Lower lobe of right lung (tissue), 2 donors: ENCODE measurements at regions not wholly inside any gene's neighbourhood (a gene's known extent, or its start where the extent isn't known, plus 50 kb on each side); places are given as distances from the start of the nearest gene placed in this dataset.

ENCODE experiments used
- ATAC-seq, 2 donors: fragments of 200-7000 bp; cut with Tn5 transposase; one replicate each; pipeline ENCODE4 v1.9.1; 2020 to 2022; ENCODE audit warnings: mild to moderate bottlenecking in 2 of 2, moderate library complexity in 2 of 2
- DNase-seq: peaks from one replicate; pipeline ENCODE4 v3.0.0-alpha.2; 2020
- H3K27ac ChIP-seq: fragments of 200-600 bp; one replicate; pipeline ENCODE4 v1.8.0; 2022
- H3K27me3 ChIP-seq: fragments of 200-600 bp; one replicate; pipeline ENCODE4 v1.8.0; 2022; ENCODE audit warnings: low read depth
- H3K36me3 ChIP-seq: fragments of 200-600 bp; one replicate; pipeline ENCODE4 v1.8.0; 2022; ENCODE audit warnings: mild to moderate bottlenecking
- H3K4me1 ChIP-seq: fragments of 200-600 bp; one replicate; pipeline ENCODE4 v1.8.0; 2022
- H3K4me3 ChIP-seq: fragments of 200-600 bp; one replicate; pipeline ENCODE4 v1.8.0; 2022; ENCODE audit warnings: mild to moderate bottlenecking
- H3K9me3 ChIP-seq: fragments of 200-600 bp; one replicate; pipeline ENCODE4 v1.8.0; 2022
- intact Hi-C: fragments of 100-400 bp; cut with DNase I; formaldehyde crosslinking; loops from one replicate; pipeline ENCODE4 v1.11.0; 2022
- TF ChIP-seq, protein P1 (sequence below): fragments of 200-600 bp; IDR thresholded peaks from one replicate; pipeline ENCODE4 v1.8.0; 2022; ENCODE audit warnings: antibody characterized with exemption, mild to moderate bottlenecking
- donor health status: DM: no; HTN: yes; CAD: no; lungs with severe emphysema.

DNA sequence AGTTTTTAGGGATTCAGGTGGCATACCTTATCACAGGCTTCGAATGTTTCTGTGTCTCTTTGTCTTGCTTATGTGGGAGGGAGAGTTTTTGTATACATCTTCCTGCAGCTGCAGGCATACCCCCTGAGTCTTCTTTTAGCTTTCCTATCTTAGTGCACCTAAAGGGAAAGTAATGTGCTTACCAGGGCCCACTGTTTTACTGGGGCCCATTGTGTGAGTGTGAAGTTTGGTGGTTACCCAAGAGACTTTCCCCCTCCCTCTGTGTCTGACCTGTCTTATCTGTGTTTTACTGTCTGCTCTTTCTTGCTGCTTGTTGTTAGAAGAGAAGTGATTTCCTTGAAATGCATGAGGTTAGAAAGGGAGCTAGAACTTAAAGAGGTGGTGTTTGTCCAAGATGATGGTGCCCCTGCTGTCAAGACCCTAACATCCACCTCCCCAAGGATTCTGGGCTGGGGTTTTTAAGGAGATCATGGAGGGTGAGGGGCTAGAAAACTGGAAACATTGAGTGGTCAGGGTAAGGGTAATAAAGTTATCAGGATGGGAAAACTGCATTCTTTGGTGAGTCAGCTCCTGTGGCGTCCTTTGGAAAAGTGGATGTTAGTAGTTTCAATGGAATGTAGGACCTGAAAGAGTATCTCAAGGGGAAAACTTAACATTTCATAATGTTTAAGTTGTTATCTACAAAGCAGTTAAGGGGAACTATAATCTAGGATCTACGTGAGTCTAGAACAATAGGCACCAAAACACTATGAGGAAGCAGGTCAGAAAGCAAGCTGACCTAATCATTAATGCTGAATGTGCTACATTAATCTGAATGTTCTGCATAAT lies 583.5 kb upstream of the TUSC1 start:
- Histone ChIP-seq H3K27ac (no peak overlapping the region), H3K4me3 (no peak overlapping the region), H3K9me3 (no peaks in the 10 kb centered on the region), H3K27me3 (no peaks in the 10 kb centered on the region), H3K4me1 (no peaks in the 10 kb centered on the region), H3K36me3 (no peaks in the 10 kb centered on the region)
- intact Hi-C loops: no loop called here
- TF ChIP-seq, protein P1, sequence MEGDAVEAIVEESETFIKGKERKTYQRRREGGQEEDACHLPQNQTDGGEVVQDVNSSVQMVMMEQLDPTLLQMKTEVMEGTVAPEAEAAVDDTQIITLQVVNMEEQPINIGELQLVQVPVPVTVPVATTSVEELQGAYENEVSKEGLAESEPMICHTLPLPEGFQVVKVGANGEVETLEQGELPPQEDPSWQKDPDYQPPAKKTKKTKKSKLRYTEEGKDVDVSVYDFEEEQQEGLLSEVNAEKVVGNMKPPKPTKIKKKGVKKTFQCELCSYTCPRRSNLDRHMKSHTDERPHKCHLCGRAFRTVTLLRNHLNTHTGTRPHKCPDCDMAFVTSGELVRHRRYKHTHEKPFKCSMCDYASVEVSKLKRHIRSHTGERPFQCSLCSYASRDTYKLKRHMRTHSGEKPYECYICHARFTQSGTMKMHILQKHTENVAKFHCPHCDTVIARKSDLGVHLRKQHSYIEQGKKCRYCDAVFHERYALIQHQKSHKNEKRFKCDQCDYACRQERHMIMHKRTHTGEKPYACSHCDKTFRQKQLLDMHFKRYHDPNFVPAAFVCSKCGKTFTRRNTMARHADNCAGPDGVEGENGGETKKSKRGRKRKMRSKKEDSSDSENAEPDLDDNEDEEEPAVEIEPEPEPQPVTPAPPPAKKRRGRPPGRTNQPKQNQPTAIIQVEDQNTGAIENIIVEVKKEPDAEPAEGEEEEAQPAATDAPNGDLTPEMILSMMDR: no peak
- no peak for DNase-seq
- no peak for ATAC-seq

DNA sequence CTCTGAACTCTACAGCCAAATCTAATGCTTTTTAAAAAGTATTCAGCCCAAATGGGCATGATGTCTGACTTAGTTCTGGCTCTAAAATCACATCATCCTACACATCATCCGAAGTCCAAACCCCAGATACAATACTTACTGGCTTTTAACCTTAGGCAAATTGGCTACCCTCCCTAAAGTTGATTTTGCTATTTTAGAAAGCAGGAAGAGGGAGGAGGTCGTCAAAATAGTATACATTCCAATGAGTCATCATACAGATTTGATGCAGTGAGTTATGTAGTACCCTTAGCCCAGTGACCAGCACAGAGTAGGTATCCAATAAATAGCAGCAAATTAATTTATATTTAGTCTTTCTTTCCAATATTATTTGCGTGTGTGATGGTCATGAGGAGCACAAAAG lies 582.0 kb upstream of the TUSC1 start:
- intact Hi-C loops: no loop called here

DNA sequence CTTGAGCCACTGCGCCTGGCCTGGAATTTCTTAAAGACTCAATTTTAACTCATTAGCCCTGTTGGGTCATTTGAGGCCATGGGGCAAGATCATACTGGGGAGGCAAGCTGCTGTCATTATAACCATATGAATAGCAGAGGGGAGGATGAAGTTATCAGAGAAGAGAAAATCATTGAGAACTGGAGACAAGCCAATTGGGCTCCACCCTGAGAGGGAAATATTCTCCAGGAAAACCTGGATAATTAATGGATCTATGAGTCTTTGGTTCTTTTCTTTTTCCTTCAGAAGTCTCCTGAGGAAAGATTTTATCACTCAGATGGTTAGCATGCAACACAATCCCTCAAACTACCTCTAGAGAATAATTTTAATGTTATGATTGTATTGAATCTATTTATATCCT lies 569.6 kb upstream of the TUSC1 start:
- Histone ChIP-seq H3K27me3 (no peaks in the 10 kb centered on the region), H3K36me3 (no peaks in the 10 kb centered on the region), H3K4me1 (no peaks in the 10 kb centered on the region), H3K4me3 (no peak overlapping the region), H3K27ac (no peak overlapping the region), H3K9me3 (no peaks in the 10 kb centered on the region)
- TF ChIP-seq, protein P1: no peak
- no peak for DNase-seq
- ATAC-seq: no peak
- intact Hi-C loops: no loop called here

More for the DNA sequence above, 582.0 kb upstream of the TUSC1 start:
- Histone ChIP-seq H3K36me3 (no peaks in the 10 kb centered on the region), H3K4me3 (no peak overlapping the region), H3K27ac (no peak overlapping the region), H3K9me3 (no peaks in the 10 kb centered on the region), H3K27me3 (no peaks in the 10 kb centered on the region), H3K4me1 (no peaks in the 10 kb centered on the region)
- no peak for ATAC-seq
- TF ChIP-seq, protein P1: no peak
- DNase-seq: no peak

DNA sequence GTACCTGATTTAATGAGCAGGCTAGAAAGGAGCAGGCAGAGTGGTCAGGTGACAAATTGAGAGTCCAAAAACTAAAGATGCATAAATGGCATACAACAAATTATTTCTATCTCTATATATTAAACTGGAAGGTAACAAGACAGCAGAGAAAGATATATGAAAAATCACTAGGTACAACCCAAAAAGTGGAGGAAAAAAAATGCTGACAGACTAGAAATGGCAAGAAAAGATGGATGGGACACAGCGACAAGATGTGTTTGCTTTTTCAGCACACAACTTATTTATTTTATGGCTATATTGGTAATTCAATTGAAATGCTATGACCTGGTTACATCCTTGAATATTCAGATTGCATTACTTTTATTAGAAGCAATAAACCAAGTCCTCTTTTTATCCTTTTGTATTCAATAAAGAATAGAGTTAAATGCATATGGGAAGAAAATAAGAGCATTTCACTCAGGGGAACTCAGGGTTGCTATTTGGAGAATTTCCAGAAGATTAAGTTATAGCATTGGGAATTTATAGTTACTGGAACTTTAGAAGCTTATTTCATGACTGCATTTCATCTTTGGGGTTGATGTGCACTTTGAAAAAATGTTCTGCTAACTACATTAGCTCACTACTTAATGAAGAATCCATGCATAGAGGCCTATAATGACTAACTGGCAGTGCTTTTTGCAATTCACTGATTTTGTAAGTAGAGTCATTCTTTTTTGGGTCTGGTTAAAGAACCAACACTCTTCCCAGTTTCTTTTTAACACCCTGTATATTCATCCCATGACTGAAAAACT lies 566.6 kb upstream of the TUSC1 start:
- no peaks in the 10 kb centered on the region for H3K9me3 ChIP-seq
- no peaks in the 10 kb centered on the region for H3K4me1 ChIP-seq
- H3K27me3 ChIP-seq: no peaks in the 10 kb centered on the region
- DNase-seq: no peak
- no peaks in the 10 kb centered on the region for H3K36me3 ChIP-seq
- TF ChIP-seq, protein P1: no peak
- no peak for ATAC-seq
- no peak overlapping the region for H3K4me3 ChIP-seq
- intact Hi-C loops: no loop called here
- no peak overlapping the region for H3K27ac ChIP-seq

DNA sequence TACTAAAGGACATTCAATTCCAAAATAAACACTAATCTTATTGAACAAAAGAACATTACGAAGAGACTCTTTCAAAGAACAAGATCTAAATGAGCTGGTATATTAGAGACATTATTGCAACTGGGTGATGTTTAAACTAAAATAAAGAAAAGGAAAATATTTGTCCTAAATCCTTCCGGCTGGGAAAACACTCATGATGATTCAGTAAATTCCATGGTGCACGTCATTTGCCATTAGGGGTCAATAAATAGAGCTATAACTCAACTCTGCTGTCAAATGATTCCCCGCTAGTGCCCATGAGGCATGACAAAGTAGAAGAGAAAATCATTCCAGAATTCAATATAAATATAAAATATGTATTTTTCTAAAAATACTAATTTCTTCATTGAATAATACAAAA lies 565.5 kb upstream of the TUSC1 start:
- H3K4me3 ChIP-seq: no peak overlapping the region
- TF ChIP-seq, protein P1: no peak
- DNase-seq (no peak), ATAC-seq (no peak)
- H3K4me1 ChIP-seq: no peaks in the 10 kb centered on the region
- no peaks in the 10 kb centered on the region for H3K36me3 ChIP-seq
- H3K27me3 ChIP-seq: no peaks in the 10 kb centered on the region
- no peak overlapping the region for H3K27ac ChIP-seq
- intact Hi-C loops: no loop called here
- H3K9me3 ChIP-seq: no peaks in the 10 kb centered on the region
